ENCODE measurements at regions not wholly inside any gene's neighbourhood (a gene's known extent, or its start where the extent isn't known, plus 50 kb on each side); places are given as distances from the start of the nearest gene placed in this dataset.

DNA sequence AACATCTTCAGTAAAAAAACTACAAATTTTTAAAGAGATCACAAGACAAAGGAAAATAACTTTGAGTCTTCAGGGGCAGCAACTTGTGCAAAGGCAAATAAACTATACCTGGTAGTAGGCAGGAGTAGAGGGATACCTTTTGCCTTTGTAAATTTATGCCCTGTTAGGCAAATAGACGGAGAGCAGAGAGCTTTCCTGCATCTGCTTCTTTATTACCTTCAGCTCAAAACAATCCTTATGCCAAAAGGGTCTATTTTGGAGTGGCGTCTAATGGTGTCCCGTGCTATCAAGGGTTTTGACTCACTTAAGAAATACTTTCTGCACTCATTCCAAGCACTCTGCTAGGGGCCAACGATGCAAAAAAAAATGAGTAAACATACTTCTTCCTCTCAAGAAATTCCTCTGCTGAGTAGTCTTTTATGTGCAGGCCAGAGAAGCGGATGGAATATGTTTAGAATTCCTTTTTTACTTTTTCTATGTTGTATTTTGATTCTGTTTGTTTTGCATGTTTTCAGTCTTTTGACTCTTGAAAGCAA, 131.9 kb downstream of the ANXA5 start:
- Mint-ChIP-seq H3K27ac (no peak overlapping the region), H3K4me3 (ENCODE audit: low read depth) (no peak overlapping the region), H3K4me1 (ENCODE audit: low read depth) (no peaks in the 10 kb centered on the region), H3K27me3 (no peaks in the 10 kb centered on the region), H3K9me3 (ENCODE audit: low read depth) (peaks cover 6% of the 10 kb centered on the region), H3K36me3 (ENCODE audit: insufficient read depth) (peaks cover 1% of the 10 kb centered on the region)
- TF ChIP-seq, protein P1, sequence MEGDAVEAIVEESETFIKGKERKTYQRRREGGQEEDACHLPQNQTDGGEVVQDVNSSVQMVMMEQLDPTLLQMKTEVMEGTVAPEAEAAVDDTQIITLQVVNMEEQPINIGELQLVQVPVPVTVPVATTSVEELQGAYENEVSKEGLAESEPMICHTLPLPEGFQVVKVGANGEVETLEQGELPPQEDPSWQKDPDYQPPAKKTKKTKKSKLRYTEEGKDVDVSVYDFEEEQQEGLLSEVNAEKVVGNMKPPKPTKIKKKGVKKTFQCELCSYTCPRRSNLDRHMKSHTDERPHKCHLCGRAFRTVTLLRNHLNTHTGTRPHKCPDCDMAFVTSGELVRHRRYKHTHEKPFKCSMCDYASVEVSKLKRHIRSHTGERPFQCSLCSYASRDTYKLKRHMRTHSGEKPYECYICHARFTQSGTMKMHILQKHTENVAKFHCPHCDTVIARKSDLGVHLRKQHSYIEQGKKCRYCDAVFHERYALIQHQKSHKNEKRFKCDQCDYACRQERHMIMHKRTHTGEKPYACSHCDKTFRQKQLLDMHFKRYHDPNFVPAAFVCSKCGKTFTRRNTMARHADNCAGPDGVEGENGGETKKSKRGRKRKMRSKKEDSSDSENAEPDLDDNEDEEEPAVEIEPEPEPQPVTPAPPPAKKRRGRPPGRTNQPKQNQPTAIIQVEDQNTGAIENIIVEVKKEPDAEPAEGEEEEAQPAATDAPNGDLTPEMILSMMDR (IDR thresholded peaks at IDR 0.05; ENCODE audit: unreplicated experiment): no peak
- no peak for DNase-seq (ENCODE audit: low spot score, unreplicated experiment)

DNA sequence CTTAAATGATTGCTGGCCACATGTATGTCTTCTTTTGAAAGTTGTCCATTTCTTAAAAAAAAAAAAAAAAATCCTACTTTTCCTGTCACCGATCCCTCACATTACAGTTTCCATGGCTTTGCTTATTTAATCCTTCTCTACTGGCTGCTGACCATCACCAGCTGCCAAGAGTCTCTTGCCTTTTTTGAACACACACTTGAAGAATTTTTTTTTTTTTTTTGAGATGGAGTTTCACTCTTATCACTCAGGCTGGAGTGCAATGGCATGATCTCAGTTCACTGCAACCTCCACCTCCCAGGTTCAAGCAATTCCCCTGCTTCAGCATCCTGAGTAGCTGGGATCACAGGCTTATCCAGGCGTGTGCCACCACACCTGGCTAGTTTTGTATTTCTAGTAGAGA, 134.0 kb downstream of the ANXA5 start:
- DNase-seq (ENCODE audit: low spot score, unreplicated experiment): no peak
- no peaks in the 10 kb centered on the region for H3K36me3 Mint-ChIP-seq (ENCODE audit: insufficient read depth)
- no peak overlapping the region for H3K4me3 Mint-ChIP-seq (ENCODE audit: low read depth)
- TF ChIP-seq, protein P1 (IDR thresholded peaks at IDR 0.05; ENCODE audit: unreplicated experiment): no peak
- no peaks in the 10 kb centered on the region for H3K9me3 Mint-ChIP-seq (ENCODE audit: low read depth)
- H3K27ac Mint-ChIP-seq: no peak overlapping the region
- H3K4me1 Mint-ChIP-seq (ENCODE audit: low read depth): no peaks in the 10 kb centered on the region
- no peaks in the 10 kb centered on the region for H3K27me3 Mint-ChIP-seq

DNA sequence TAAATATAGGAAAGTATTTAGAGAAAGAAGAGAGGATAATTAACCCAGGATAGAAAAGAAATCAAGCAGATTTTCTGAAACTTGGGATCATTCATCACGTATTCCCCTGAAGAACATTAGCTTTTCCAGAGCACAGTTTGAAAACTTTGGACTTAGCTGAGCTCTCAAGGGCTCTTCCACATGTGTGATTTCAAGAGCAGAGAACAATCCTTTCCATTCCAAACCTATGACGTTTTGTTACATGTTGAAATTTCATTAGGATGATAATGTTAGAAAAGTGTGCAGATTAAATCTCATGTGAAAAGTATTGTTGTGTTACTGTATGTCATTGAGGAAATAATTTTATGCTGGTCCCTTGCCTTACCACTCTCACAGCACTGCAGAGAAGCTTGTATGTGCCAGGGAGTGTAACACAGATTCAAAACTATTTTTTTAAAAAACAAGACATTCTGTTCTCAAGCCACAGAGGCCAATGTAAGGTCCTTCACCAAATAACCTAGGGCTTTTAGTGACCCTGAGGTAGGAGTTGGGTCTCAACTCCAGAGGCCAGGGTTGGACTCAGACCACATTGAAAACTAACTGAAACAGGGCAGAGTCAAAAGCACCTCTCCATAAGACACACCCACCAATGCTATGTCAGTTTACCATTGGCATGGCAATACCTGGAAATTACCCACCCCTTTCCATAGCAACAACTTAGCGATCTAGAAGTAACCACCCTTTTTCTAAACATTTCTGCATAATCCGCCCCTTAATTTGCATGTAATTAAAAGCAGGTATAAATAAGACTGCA, 141.3 kb downstream of the ANXA5 start:
- H3K36me3 Mint-ChIP-seq (ENCODE audit: insufficient read depth): no peaks in the 10 kb centered on the region
- TF ChIP-seq, protein P1 (IDR thresholded peaks at IDR 0.05; ENCODE audit: unreplicated experiment): no peak
- no peaks in the 10 kb centered on the region for H3K9me3 Mint-ChIP-seq (ENCODE audit: low read depth)
- H3K4me3 Mint-ChIP-seq (ENCODE audit: low read depth): no peak overlapping the region
- no peak for DNase-seq (ENCODE audit: low spot score, unreplicated experiment)
- no peaks in the 10 kb centered on the region for H3K4me1 Mint-ChIP-seq (ENCODE audit: low read depth)
- no peak overlapping the region for H3K27ac Mint-ChIP-seq
- H3K27me3 Mint-ChIP-seq: no peaks in the 10 kb centered on the region

DNA sequence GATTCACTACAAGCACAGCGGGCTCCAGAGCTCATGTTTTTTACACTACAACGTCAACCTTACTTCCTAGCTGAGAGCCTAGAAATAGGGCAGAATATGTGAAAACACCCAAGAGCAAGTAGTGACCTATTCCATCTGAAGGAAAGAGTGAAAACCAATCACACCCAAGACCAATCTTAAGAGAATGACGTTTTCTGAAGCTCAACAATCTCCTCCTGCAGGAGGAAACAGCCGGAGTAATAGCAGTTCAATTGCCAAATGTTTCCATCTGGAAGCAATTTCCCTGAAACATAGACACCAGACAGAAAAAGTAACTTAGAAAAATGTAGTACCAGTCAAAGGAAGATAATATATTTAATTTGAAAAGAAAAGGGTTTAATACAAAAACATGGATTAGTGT, 142.4 kb downstream of the ANXA5 start:
- TF ChIP-seq, protein P1 (IDR thresholded peaks at IDR 0.05; ENCODE audit: unreplicated experiment): no peak
- Mint-ChIP-seq H3K36me3 (ENCODE audit: insufficient read depth) (no peaks in the 10 kb centered on the region), H3K27ac (no peak overlapping the region), H3K4me1 (ENCODE audit: low read depth) (no peaks in the 10 kb centered on the region), H3K4me3 (ENCODE audit: low read depth) (no peak overlapping the region), H3K27me3 (no peaks in the 10 kb centered on the region), H3K9me3 (ENCODE audit: low read depth) (no peaks in the 10 kb centered on the region)
- DNase-seq (ENCODE audit: low spot score, unreplicated experiment): no peak

DNA sequence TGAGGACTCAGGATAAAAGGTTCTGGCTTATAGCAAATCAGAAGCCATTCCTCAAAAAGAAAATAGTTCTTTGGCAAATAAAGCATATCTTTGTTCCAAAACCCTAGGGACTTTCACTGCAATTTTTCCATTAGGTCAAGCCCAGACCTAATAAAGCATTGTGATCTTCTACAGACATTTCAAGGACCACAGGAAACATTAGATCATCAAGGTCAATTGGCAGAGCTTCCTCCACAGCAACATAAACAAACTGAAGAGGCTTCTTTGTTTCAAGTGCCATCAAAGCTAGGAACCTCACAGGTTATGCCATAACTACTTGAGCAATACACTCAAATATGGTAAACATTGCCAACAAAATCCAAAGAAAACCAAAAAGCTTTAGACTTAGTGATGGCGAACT, 144.9 kb downstream of the ANXA5 start:
- DNase-seq (ENCODE audit: low spot score, unreplicated experiment): no peak
- Mint-ChIP-seq H3K36me3 (ENCODE audit: insufficient read depth) (no peaks in the 10 kb centered on the region), H3K4me3 (ENCODE audit: low read depth) (no peak overlapping the region), H3K27me3 (no peaks in the 10 kb centered on the region), H3K4me1 (ENCODE audit: low read depth) (no peaks in the 10 kb centered on the region), H3K27ac (no peak overlapping the region), H3K9me3 (ENCODE audit: low read depth) (no peaks in the 10 kb centered on the region)
- TF ChIP-seq, protein P1 (IDR thresholded peaks at IDR 0.05; ENCODE audit: unreplicated experiment): no peak
